ENCODE measurements at regions not wholly inside any gene's neighbourhood (a gene's known extent, or its start where the extent isn't known, plus 50 kb on each side); places are given as distances from the start of the nearest gene placed in this dataset.

DNA sequence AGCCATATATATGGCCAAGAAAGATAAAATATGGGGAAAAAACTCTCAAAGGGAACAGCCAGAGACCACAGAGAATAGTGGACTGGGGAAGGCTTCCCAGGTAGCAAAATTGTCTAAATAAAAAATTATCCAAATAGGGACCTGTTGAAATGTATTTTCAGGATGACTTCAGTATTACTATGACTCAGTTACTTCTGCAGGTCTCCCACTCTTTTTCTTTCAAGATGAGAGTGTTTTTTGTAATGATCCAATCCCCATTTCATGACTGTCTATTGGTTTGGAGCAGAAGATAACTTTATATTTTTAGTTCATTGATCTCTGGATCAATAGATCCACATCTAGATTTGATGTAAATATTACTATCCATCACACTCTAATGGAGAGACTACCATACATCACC lies 372.1 kb upstream of the EMCN start:
- no peak overlapping the region for H3K4me3 ChIP-seq (ENCODE audit: low read depth, low read length)
- no peak for DNase-seq (ENCODE audit: low read depth)
- TF ChIP-seq POLR2A (IDR thresholded peaks at IDR 0.05; ENCODE audit: extremely low read depth, insufficient read length) (no peak), MYC (IDR thresholded peaks at IDR 0.05; ENCODE audit: low read depth, low read length) (no peak)
- TF ChIP-seq, protein P1, sequence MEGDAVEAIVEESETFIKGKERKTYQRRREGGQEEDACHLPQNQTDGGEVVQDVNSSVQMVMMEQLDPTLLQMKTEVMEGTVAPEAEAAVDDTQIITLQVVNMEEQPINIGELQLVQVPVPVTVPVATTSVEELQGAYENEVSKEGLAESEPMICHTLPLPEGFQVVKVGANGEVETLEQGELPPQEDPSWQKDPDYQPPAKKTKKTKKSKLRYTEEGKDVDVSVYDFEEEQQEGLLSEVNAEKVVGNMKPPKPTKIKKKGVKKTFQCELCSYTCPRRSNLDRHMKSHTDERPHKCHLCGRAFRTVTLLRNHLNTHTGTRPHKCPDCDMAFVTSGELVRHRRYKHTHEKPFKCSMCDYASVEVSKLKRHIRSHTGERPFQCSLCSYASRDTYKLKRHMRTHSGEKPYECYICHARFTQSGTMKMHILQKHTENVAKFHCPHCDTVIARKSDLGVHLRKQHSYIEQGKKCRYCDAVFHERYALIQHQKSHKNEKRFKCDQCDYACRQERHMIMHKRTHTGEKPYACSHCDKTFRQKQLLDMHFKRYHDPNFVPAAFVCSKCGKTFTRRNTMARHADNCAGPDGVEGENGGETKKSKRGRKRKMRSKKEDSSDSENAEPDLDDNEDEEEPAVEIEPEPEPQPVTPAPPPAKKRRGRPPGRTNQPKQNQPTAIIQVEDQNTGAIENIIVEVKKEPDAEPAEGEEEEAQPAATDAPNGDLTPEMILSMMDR (IDR thresholded peaks at IDR 0.05; ENCODE audit: low read depth, low read length) = no peak
- TF ChIP-seq, protein P2, sequence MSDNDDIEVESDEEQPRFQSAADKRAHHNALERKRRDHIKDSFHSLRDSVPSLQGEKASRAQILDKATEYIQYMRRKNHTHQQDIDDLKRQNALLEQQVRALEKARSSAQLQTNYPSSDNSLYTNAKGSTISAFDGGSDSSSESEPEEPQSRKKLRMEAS (IDR thresholded peaks at IDR 0.05; ENCODE audit: low read depth, low read length) = no peak

DNA sequence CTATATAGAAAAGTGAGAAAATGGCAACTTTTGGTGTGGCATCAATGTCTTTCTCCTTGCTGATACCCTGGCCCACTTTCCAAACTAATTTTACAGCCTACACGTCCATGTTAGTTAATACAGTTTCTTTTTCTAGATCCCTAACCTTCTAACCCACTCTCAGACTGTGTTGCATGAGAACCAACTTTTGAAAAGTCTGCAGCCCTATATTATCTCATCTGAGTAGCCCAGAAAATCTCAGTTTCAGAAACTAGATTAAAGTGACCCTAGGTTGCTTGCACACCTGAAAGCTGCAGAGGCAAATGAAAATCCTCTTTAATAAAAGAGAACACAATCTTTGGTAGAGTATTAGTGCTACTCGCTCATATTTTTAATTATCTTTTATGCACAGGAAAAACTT lies 371.6 kb upstream of the EMCN start:
- DNase-seq (ENCODE audit: low read depth) = no peak
- no peak overlapping the region for H3K4me3 ChIP-seq (ENCODE audit: low read depth, low read length)
- TF ChIP-seq POLR2A (IDR thresholded peaks at IDR 0.05; ENCODE audit: extremely low read depth, insufficient read length) = no peak
- no peak for TF ChIP-seq MYC (IDR thresholded peaks at IDR 0.05; ENCODE audit: low read depth, low read length)
- TF ChIP-seq, protein P1 (IDR thresholded peaks at IDR 0.05; ENCODE audit: low read depth, low read length) = no peak
- TF ChIP-seq, protein P2 (IDR thresholded peaks at IDR 0.05; ENCODE audit: low read depth, low read length) = no peak

DNA sequence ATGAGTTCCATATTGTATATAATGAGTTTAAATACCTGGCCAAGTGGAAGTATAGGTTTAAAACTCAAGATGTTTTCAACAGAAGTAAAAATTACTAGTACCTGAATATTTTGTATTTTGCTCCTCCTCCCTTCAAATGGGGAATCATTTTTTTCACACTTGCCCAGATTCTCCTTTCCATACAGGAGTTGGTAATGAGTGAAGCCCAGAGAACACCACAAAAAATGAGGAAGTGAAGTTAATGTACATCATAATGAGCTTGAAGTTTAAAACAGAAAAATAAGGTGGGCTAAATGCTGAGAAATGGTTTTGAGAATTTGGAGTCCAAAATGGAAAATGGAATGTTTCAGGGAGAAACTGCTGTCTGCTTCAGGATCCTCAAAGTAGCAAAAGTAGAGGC lies 364.8 kb upstream of the EMCN start:
- peak; percentile 9 for DNase-seq (ENCODE audit: low read depth)
- no peak for TF ChIP-seq POLR2A (IDR thresholded peaks at IDR 0.05; ENCODE audit: extremely low read depth, insufficient read length)
- TF ChIP-seq, protein P2 (IDR thresholded peaks at IDR 0.05; ENCODE audit: low read depth, low read length) = no peak
- no peak for TF ChIP-seq MYC (IDR thresholded peaks at IDR 0.05; ENCODE audit: low read depth, low read length)
- no peak overlapping the region for H3K4me3 ChIP-seq (ENCODE audit: low read depth, low read length)

DNA sequence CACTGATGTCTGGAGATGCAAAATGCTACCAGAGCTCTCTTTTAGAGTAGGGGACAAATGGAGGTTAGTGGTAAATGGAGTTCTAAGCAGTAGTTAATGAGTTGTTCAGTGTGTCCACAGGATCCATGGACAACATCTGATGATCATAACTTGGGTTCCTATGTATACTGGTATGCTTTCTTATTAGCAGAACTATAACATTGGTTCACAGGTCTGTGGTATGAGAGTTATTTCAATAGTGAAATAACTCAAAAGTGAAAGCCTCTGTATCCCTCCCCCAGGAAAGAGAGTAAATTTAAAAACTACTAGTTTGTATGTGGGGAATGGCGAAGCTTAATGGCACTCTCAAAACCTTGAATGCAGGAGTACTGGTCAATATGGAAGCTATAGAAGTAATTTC lies 363.5 kb upstream of the EMCN start:
- DNase-seq (ENCODE audit: low read depth) = no peak
- TF ChIP-seq MYC (IDR thresholded peaks at IDR 0.05; ENCODE audit: low read depth, low read length) = no peak
- TF ChIP-seq, protein P2 (IDR thresholded peaks at IDR 0.05; ENCODE audit: low read depth, low read length) = no peak
- TF ChIP-seq, protein P1 (IDR thresholded peaks at IDR 0.05; ENCODE audit: low read depth, low read length) = no peak
- no peak overlapping the region for H3K4me3 ChIP-seq (ENCODE audit: low read depth, low read length)

DNA sequence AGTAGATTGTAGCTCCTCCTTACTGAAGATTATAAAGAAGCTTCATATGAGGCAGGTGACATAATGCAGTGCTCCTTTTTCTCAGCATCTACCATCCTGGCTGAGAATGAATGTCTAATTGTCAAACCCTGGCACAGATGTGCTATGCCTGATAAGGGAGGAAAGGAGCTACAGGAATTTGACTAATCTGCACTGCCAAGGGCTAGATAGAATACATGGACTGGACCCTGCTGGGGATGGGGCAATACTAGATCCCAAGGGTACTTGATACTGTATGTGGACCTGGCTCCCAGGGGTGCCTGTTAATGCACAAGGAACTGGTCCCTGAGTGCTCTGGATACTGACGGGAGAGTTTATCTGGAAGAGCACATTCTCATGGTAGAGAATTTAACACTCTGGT lies 362.2 kb upstream of the EMCN start:
- DNase-seq (ENCODE audit: low read depth) = no peak
- TF ChIP-seq, protein P1 (IDR thresholded peaks at IDR 0.05; ENCODE audit: low read depth, low read length) = no peak
- TF ChIP-seq, protein P2 (IDR thresholded peaks at IDR 0.05; ENCODE audit: low read depth, low read length) = no peak
- no peak for TF ChIP-seq POLR2A (IDR thresholded peaks at IDR 0.05; ENCODE audit: extremely low read depth, insufficient read length)
- no peak for TF ChIP-seq MYC (IDR thresholded peaks at IDR 0.05; ENCODE audit: low read depth, low read length)
- no peak overlapping the region for H3K4me3 ChIP-seq (ENCODE audit: low read depth, low read length)

DNA sequence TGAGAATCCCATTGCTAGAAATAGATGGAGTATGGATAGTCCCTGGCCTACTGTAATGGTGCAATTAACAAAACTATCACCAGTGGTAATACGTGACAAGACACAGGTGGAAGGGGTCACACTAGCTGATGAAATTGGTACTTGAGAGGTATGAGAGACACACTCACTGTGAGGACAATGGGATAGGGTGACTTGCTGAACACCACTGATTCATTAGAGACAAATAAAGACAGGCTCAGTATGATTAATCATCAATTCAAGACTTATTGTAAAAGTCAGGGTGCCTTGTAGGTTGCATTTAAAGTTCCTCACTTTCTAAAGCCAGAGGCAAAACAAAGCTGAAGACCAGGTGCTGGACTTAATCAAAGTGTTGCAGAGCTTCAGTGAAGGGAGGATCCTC lies 361.6 kb upstream of the EMCN start:
- TF ChIP-seq, protein P2 (IDR thresholded peaks at IDR 0.05; ENCODE audit: low read depth, low read length) = no peak
- TF ChIP-seq, protein P1 (IDR thresholded peaks at IDR 0.05; ENCODE audit: low read depth, low read length) = no peak
- TF ChIP-seq POLR2A (IDR thresholded peaks at IDR 0.05; ENCODE audit: extremely low read depth, insufficient read length) (no peak), MYC (IDR thresholded peaks at IDR 0.05; ENCODE audit: low read depth, low read length) (no peak)
- DNase-seq (ENCODE audit: low read depth) = no peak
- no peak overlapping the region for H3K4me3 ChIP-seq (ENCODE audit: low read depth, low read length)
